ENCODE measurements at regions not wholly inside any gene's neighbourhood (a gene's known extent, or its start where the extent isn't known, plus 50 kb on each side); places are given as distances from the start of the nearest gene placed in this dataset.
"Not testable (repeated sequence)": the region's sequence is repeated elsewhere in the genome, so short reads cannot be mapped to it uniquely, and the experiment has no call there.

DNA sequence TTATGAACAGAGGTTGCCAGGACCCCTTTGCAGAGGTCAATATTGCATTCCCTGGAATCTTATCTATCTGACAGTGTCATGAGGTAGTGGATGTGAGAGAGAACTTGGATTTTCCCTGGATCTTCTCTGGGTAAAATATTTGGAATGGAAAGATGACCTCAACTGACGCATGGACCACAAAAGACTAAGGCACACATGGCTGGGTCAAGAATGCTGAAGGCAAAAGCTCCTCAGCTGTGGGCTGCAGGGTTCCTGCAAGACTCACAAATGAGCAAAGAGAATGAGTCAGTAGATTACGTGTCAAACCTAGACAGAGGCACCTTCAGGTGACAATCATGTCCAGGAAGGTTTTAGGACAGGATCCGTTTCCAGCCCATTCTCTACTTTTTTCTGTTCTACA is 484.0 kb downstream of the C6orf118 start:
- no peak for DNase-seq

- no peak for DNase-seq
These were observed 491.7 kb downstream of the C6orf118 start for GRCh38 chr6:164817662-164818061.

- DNase-seq, result no peak
These were observed 496.7 kb downstream of the C6orf118 start for GRCh38 chr6:164812706-164813105.

- no peak for DNase-seq
These were observed 502.3 kb downstream of the C6orf118 start for GRCh38 chr6:164807125-164807524.

GRCh38 chr6:164795056-164795815 is 514.2 kb downstream of the C6orf118 start:
- DNase-seq, result no peak

DNA sequence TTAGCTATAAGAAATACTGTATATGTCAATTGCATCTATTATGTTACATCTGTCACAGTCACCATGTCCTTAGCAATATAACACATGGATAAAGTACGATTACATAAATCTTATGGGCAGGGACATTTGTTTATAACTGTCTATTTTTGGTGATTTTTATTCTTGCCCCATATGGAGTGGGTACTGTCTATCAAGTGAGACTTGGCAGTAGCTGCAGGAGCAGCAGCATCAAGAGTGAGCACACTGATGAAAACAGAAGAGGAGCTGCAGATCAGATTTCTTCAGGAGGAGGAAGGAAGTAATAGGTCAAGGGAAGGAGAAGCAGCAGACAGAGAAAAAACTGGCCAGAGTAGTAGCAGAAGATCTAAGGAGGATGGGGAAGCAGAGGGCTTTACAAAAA is 516.7 kb downstream of the C6orf118 start:
- no peak for DNase-seq

- DNase-seq, result no peak
These were observed 517.9 kb downstream of the C6orf118 start for GRCh38 chr6:164791498-164791897.

- no peak for DNase-seq
These were observed 545.6 kb downstream of the C6orf118 start for GRCh38 chr6:164763788-164764187.

- no peak for DNase-seq
These were observed 552.0 kb downstream of the C6orf118 start for GRCh38 chr6:164757451-164757850.

GRCh38 chr6:164756723-164757122 is 552.7 kb downstream of the C6orf118 start:
- no peak for DNase-seq

DNA sequence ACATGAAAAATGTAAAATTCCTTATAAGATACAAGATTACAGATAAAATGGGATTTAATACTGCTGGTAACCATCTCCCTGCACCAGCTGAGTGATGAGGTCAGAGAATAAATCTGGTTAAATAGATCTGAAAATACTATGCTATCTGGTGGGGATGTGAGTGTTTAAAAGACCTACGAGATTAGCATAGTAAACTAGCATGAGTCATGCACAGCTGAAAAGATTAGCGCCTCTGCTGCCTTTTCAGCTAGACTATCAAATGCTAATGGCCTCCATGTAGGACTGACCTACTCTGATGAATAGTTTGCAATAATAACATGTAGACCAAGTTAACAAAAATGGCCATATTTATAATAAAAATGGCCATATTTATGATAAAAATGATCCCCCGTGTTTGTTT is 553.3 kb downstream of the C6orf118 start:
- no peak for DNase-seq

DNA sequence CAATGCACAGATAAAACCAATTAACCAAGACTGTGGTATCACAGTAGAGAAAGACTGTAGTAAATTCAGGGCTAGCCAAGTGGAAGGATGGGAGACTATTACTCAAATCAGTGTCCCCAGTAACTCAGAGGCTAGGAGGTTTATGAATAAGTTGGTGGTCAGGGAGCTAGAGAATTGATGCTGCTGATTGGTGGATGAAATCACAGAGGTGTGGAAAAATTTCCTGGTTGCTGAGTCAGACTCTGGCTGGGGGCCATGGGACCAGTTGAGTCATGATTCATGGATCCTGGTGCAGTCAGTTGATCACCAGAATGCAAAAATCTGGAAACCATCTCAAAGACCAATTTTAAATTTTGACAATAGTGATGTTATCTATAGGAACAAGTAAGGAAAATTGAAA is 555.9 kb downstream of the C6orf118 start:
- no peak for DNase-seq

DNA sequence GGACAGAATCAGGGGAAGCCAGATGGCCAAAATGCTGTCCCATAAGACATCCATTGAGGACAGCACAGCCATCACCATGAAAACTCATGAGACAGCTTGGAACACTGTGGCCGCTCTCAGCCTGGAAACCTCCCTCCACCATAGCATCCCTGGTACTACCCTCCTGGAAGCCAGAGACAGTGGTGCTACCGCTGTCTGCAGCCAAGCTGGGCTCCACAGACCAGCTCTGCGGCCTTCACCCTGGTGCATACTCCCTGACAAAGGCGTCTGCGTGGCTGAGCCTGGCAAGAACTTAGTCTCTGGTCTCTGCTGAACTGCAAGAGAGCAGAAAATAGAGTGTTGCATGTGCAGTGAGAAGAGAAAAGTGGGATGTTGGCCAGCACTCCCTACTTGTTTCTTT is 558.0 kb downstream of the C6orf118 start:
- no peak for DNase-seq

DNA sequence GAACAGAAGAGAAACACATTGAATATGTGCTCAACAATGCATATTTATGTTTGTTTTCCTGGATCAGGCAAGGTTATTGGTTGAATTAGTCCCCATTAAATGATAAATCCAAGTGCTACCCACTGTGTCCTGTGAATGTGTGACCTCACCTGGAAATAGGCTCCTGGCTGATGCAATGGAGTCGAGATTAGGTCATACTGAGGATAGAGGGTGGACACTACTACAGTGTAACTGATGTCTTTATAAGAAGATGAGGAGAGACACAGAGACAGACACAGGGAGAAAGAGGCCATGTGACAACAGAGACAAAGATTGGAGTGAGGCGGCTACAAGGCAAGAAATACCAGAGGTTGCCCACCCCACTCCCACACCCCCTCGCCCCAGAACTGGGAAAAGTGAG is 559.3 kb downstream of the C6orf118 start:
- DNase-seq, result no peak

GRCh38 chr6:164749221-164750064 is 560.0 kb downstream of the C6orf118 start:
- DNase-seq, result peak; percentile 31

- DNase-seq, result no peak
These were observed 565.1 kb downstream of the C6orf118 start for GRCh38 chr6:164744301-164744700.

- DNase-seq, result no peak
These were observed 567.4 kb downstream of the C6orf118 start for GRCh38 chr6:164741938-164742451.

- not testable (repeated sequence) for DNase-seq
These were observed 573.3 kb downstream of the C6orf118 start for GRCh38 chr6:164736090-164736489.

GRCh38 chr6:164731539-164731938 is 577.9 kb downstream of the C6orf118 start:
- DNase-seq, result no peak

GRCh38 chr6:164721460-164721859 is 587.9 kb downstream of the C6orf118 start:
- DNase-seq, result no peak

DNA sequence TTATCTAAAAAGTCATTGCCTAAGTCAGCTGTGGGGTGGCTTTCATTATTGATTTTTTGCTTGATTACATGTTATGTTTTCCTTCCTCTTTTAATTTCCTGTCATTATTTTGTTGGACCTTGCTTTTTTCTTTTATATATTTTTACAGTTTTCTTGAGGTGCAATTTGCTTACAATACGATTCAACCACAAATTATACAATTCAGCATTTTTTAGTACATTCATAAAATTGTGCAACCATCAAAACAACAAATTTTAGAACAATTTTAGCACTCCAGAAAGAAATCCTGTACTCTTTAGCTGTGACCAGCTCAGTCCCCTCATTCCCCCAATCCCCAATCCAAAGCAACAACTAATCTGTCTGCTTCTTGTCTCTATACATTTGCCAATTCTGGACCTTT is 608.9 kb downstream of the C6orf118 start:
- DNase-seq, result no peak

GRCh38 chr6:164695896-164696295 is 613.5 kb downstream of the C6orf118 start:
- DNase-seq, result no peak

DNA sequence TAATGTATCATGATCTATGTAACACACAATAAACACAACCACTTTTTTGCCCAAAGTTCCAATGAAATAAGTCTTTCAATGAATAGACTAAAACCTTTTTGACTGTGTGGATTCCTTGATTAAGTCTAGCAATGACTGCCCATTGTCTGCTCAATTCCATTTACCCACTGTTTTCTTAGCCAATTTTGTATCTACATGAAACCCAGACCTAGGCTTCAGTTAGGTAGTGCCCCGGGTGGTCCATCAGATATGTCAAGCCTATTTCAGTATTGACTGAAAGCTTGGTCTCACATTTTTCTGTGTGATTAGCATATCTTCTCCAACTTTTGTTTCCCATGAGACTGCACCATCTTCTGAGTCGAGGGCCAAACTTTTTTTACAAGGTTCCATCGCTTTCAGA is 615.0 kb downstream of the C6orf118 start:
- no peak for DNase-seq

GRCh38 chr6:164693944-164694343 is 615.5 kb downstream of the C6orf118 start:
- no peak for DNase-seq

All from right kidney (tissue), 1 donor.